ENCODE measurements at regions not wholly inside any gene's neighbourhood (a gene's known extent, or its start where the extent isn't known, plus 50 kb on each side); places are given as distances from the start of the nearest gene placed in this dataset.

- TF ChIP-seq, protein P1, sequence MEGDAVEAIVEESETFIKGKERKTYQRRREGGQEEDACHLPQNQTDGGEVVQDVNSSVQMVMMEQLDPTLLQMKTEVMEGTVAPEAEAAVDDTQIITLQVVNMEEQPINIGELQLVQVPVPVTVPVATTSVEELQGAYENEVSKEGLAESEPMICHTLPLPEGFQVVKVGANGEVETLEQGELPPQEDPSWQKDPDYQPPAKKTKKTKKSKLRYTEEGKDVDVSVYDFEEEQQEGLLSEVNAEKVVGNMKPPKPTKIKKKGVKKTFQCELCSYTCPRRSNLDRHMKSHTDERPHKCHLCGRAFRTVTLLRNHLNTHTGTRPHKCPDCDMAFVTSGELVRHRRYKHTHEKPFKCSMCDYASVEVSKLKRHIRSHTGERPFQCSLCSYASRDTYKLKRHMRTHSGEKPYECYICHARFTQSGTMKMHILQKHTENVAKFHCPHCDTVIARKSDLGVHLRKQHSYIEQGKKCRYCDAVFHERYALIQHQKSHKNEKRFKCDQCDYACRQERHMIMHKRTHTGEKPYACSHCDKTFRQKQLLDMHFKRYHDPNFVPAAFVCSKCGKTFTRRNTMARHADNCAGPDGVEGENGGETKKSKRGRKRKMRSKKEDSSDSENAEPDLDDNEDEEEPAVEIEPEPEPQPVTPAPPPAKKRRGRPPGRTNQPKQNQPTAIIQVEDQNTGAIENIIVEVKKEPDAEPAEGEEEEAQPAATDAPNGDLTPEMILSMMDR (IDR thresholded peaks at IDR 0.05): no peak
- TF ChIP-seq POLR2AphosphoS5 (IDR thresholded peaks at IDR 0.05; ENCODE audit: low read depth, low read length): no peak
- TF ChIP-seq TCF7L2 (IDR thresholded peaks at IDR 0.05; ENCODE audit: low read depth, low read length): no peak
Measured at GRCh38 chr12:19712041-19712440, 272.7 kb downstream of the AEBP2 start.
